ENCODE measurements at regions not wholly inside any gene's neighbourhood (a gene's known extent, or its start where the extent isn't known, plus 50 kb on each side); places are given as distances from the start of the nearest gene placed in this dataset.

DNA sequence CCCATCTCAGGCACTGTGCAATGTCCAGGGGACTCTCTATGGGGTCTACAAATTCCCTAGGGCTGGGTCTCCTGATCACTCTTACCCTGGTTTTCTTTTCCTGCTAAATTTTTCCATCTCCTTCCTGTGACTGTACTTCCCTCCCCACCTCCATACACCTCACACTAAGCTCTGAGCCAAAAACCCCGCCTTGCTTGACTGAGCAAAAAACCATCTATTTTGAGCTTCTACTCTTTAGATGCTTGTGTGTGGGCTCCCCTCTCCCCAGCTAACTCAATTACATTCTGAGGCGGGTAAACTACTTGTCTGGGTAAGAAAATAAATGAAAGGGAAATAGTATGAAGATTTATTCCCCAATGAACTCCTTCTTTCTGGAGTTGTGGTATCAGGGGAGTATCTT is 187.9 kb downstream of the PTPRU start:
- no peak for TF ChIP-seq CTCF (optimal IDR thresholded peaks at IDR 0.05 in 1 of 3, IDR thresholded peaks at IDR 0.05 in 1 of 3, conservative IDR thresholded peaks at IDR 0.05 in 1 of 3; ENCODE audit: extremely low read depth in 1 of 3, insufficient read depth in 2 of 3, low read length in 3 of 3)
- no peak for TF ChIP-seq EZH2 (IDR thresholded peaks at IDR 0.05; ENCODE audit: low read length)

Measured in keratinocyte (primary cell).